ENCODE measurements at regions not wholly inside any gene's neighbourhood (a gene's known extent, or its start where the extent isn't known, plus 50 kb on each side); places are given as distances from the start of the nearest gene placed in this dataset.
"Not testable (repeated sequence)": the region's sequence is repeated elsewhere in the genome, so short reads cannot be mapped to it uniquely, and the experiment has no call there.

DNA sequence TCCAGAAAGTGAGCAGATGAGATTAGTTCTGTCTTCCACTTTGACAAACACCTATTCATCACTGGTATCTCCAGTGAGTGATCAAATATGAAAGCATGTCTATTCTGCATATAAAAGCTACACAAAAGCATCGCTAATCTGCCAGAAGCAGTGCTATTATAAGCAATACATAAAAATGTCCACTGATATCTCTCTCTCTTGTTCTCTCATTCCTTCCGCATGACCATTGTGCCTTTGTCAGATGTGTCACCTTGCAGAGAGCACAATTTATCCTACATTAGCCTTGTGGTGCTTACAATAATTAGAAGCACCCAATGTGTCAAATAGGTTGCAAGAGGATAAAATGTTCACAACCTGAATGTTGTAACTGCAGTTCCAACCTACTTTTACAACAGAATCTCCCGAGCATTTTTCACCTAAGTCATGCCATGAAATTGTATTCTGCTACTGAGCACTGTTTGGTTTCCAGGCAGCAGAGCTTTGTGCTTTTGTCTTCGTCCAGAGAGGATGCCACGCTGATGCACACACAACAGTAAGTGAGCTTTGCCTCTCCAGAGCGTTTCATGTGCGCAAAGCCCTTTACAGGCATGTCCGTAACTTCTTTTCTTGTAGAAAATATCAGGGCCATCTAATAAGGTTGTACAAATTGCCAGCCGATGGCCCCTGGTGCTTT, 198.7 kb upstream of the PLD5 start:
- DNase-seq = no peak

DNA sequence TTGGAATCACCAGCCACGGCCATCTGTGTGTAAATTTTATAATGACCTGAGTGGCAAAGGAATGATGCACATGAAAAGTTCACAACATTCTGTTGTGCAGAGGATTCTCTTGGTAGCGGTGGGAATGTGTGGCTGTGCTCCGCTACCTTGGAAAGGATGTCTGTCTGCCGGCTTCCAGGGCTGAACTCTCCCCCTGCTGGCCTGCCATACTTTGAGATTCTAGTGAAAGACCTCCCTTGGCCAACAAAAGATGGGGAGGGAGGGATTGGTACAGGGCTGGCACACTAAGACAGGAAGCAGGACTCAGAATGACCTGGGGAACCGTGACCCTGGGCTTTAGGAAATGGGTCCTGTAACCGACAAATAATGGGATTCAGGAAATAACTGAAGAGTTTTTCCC, 194.5 kb upstream of the PLD5 start:
- no peak for DNase-seq

DNA sequence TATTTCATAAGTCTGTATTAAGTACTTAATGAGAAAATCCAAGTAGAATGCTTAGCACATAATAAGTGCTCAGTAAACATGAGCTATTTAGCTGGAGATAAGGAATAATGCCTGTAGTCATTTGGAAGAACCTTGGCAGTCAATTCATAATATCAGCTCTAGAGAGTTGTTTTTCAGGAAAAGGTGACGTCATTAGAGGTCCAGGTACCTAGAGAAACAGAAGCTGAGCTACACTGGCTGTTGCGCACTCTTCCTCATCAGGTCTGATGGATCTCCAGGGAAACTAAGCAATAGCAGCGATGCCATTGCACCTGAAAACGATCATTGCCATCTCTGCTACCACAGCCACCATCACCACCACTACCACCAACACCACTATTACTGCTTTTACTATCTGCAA, 187.8 kb upstream of the PLD5 start:
- DNase-seq = no peak

DNA sequence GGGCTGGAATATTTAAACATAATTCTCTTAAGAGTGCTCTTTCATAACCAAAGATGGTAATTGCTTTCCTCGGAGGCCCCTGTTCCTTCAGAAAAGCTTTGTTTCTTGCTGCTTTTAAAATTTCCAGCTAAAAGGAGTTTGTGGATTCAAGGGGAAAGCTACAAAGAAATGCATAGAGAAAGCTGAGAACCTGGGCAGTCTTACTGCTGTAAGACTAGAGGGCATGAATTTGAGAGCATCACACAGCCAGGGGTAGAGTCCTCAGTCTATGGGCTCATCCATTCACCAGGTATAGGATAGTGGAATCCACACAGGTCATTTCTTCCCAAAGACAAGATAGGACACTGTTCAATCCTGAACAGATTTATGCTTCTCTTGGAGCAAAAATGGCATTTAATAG, 186.3 kb upstream of the PLD5 start:
- no peak for DNase-seq

DNA sequence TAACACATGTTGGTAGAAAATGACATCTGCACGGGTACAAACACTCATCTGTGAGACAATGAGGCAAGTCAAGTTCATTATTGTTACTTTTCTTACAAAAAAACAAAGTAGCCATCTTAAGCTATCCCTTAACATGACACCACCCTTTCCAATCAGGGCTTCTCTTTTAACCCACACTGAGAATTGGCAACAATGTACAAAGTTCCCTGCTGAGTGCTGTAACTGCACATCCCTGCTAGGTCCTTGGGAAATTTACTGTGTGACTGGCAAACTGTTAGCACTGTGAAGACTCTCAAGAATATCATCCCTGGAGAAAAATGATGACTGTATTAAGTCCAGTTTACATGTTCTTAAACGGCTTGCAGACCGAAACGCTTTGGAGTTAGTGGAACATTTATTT, 185.8 kb upstream of the PLD5 start:
- DNase-seq = no peak

DNA sequence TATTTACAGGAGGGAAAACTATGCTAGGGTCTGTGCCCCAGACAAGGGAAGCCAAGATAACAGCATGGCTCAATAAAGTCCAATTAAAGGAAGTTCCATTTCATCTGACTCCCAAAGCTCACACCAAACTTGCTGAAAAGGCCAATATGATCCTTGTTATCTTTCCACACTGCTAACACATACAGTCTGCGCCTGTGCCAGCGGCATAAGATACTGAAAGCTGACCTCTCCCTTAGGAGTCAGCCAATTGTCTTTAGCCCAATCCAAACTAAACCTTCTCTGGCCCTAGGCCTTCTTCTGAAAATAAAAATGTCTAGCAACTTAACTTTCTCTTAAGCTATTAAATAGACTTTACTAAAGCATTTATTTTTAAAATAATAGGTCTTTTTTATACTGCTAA, 179.0 kb upstream of the PLD5 start:
- no peak for DNase-seq

DNA sequence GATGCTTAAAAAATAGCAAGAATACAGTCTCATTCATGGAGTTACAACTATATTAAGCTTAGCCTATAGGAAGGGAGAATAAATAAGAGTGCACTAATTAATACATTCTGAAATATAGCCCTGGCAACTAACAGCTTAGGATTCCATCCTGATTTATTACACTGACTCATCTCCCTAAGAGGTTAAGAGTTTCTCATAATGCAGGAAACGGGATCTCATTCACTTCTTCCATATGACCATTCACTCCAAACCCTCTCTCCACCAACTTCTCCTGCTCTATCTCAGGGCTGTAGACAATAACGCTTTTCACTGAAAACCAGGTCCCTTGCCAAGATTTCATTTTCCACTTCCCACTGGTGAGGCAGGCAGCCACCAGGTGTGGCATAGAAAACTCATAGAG, 168.5 kb upstream of the PLD5 start:
- DNase-seq = no peak

DNA sequence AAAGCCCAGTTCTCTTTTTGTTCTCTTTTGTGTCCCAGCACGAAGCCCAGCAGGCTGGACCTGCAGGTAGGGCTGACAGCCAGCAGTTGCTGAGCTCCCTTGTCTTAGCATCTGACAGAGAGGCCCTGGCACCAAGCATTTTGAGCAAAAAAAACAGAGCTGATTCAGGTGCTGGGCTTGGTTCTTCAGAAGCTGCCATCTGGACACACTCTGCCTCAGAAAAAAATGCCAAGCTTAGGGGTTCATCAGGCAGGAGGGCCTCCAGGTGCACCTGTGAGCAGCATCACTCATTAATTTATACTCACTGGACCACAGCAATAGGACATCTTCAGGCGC, 167.1 kb upstream of the PLD5 start:
- no peak for DNase-seq

GRCh38 chr1:242690849-242691609, 166.5 kb upstream of the PLD5 start:
- no peak for DNase-seq

DNA sequence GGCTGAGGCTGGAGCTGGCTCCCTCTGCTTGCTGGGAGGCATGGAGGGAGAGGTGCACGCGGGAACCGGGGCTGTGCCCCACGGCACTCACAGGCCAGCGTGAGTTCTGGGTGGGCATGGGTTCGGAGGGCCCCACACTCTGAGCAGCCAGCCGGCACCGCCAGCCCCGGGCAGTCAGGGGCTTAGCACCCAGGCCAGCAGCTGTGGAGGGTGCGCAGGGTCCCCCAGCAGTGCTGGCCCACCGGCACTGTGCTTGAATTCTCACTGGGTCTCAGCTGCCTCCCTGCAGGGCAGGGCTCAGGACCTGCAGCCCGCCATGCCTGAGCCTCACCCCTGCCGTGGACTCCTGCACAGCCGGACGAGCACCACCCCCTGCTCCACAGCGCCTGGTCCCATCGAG, 164.9 kb upstream of the PLD5 start:
- no peak for DNase-seq

DNA sequence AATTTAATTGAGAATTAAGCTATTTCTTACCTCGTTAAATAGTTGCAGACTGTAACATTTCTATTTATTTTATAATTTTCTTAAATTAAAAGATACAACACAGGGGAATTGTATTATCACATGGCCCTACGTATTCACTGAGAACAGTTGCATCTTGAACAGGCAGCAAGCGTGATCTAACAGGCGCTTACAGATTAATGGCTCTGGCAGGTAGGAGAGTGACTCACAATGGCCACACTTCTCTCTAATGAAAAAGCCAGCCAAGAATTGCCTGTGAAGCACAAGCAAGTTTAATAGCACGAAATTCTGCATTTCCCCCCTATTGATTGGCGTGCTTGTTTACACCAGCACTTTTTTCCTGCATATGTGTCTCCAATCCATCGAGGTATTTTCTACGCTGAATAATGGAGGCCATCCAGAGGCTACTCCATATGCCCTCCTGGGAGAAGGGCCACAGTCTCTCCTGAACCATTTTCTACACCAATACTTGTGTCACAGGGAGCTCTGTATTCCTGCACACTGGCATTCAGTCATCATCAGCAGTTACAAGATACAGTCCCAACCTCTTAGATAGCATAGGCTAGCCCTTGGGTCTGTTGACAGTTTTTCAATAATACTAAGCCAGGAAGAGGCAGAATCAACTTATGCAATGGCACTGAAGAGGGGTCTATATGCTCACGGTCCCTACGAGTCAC, 150.6 kb upstream of the PLD5 start:
- DNase-seq = no peak

DNA sequence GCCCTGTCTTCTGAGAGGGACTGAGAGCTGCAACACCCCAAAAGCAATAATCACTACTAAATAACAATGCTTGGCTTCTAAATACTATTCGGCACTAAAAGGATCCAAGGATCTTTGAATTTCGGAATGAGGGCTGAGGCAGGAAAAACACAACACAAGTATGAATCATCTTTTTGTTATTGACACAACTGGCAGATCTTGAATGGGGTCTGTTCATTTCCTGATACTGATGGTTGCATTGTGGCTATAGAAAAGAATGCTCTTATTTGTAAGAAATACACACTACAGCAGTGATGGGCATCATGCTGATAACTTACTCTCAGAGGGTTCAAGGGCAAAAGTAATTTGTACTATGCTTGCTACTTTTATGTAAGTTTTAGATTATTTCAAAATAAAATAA, 149.2 kb upstream of the PLD5 start:
- DNase-seq = no peak

DNA sequence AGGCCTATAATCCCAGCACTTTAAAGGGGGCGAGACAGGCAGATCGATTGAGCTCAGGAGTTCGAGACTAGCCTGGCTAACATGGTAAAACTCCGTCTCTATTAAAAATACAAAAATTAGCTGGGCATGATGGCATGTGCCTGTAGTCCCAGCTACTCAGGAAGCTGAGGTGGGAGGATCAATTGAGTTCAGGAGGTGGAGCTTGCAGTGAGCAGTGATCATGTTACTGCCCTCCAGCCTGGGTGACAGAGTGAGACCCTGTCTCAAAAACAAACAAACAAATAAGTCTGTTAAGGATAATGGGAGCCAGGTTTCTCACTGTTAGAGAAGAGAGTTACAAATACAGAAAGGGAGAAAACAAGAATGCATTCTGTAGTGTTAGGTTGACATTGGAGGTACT, 148.7 kb upstream of the PLD5 start:
- DNase-seq = not testable (repeated sequence)

DNA sequence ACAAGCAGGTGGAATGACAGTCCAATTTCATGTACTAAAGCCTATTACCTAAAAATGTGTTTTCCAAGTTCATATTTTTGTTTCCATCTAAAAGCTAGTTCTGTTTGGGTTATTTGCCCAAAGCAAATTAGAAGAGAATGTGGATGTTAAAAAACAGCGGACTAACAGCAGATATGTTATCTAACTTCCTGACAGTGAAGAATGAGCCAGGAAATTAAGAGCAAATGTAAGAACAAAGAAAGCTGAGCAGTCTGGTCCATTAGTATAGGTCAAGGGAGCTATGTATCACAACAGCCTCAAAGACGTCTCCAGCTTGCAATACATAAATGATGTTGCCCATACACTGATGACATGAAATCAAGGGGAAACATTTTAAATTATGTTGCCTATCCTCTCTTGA, 145.5 kb upstream of the PLD5 start:
- DNase-seq = no peak

DNA sequence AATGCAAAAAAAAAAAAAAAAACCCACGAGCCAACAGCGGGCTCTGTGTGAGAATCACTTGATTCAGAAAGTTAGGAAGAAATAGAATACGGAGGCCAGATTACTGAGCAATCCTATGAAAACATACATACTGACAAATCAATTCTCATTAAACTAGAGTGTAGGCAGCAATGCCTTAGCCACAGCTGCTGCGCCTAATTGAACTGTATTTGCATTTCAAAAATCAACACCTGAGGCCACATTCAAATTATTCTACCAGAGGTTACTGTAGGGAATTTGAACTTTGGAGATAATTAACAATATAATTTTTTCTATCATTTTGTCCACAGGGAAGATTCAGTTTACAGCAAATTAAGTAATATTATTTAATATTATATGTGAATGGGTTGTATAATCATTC, 138.4 kb upstream of the PLD5 start:
- no peak for DNase-seq

DNA sequence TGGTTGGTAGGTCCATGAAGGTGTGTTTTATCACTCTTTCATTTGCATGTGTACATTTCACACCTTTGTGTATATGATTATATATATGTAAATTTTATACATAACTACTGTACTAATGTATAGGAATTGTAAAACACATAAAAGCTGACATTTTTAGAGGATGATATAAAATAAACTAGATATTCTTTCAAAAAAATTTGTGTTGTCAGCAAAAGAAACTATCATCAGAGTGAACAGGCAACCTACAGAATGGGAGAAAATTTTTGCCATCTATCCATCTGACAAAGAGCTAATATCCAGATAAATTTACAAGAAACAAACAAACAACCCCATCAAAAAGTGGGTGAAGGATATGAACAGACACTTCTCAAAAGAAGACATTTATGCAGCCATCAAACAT, 129.3 kb upstream of the PLD5 start:
- not testable (repeated sequence) for DNase-seq

DNA sequence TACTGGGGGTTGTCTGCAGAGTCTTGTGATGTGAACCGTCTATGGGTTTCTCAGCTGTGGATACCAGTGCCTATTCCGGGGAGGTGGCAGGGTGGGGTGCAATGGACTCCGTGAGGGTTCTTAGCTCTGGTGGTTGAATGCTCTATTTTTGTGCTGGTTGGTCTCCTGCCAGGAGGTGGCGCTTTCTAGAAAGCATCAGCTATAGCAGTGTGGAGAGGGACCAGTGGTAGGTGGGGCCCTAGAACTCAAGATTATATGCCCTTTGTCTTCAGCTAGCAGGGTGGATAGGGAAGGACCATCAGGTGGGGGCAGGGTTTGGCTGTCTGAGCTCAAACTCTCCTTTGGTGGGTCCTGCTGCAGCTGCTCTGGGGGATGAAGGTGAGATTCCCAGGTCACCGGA, 127.3 kb upstream of the PLD5 start:
- DNase-seq = no peak

DNA sequence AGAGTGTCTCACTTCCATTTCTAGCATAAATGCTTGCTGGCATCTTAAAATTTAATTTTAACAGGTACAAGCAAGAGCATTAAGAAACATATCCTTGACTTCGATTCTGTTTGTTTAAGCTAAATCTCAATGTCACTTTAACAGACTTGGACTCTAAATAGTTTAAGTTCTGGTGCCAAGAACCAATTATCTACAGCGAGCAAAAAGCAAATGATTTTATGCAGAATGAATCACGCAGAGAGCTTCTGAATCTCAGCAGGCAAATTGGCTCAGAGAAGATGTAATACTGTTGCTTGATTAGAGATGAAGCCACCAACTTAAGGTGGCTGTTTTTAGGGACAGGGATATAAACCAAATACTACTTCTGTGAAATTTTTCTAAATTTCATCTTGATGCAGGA, 117.0 kb upstream of the PLD5 start:
- DNase-seq = no peak

- DNase-seq = no peak
Measured at GRCh38 chr1:242639104-242639503, 114.6 kb upstream of the PLD5 start.

GRCh38 chr1:242634732-242635131, 110.2 kb upstream of the PLD5 start:
- DNase-seq = no peak

GRCh38 chr1:242629396-242629795, 104.9 kb upstream of the PLD5 start:
- no peak for DNase-seq

DNA sequence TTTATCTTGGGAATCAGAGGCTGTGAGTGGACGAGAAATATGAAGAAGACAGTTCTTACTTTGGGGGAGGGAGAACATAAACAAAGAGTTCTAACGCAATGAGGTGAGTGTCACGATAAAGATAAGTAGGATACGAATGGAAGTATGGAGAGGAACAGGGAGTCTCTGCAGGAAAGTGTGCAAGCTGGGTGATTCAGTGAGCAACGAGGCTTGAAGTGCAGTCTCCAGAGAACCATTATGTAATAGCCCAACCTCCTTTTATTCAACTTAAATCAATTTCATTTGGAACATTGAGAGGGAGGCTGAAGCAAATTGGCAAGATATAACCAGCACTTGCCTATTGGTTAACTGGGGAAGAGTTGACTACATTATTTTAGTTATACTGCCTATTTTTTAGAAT, 99.3 kb upstream of the PLD5 start:
- no peak for DNase-seq

DNA sequence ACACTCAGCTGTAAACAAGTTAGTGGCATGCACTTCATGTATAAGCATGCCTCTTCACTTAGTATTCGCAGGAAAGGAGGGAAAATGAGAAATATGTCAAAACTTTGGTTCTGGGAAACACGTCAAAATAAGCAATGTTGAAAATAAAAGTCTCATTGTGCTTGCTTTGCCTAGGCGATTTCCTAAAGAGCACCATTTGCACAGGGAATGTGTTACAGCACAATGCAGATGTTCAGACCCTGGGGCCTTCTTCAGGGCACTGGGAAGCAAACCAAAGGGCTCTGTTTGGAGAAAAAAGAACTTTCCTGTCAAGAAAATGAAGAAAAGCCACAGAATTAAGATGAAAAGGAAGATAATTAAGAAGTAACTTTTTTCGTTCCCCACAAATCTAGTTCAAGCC, 98.6 kb upstream of the PLD5 start:
- no peak for DNase-seq

- DNase-seq = no peak
Measured at GRCh38 chr1:242613266-242613815, 88.8 kb upstream of the PLD5 start.

Data from activated effector memory CD4-positive, alpha-beta T cell treated with Interleukin-2 at 50 U/mL for 16 hours (primary cell).